ENCODE measurements at regions not wholly inside any gene's neighbourhood (a gene's known extent, or its start where the extent isn't known, plus 50 kb on each side); places are given as distances from the start of the nearest gene placed in this dataset.
"Not testable (repeated sequence)": the region's sequence is repeated elsewhere in the genome, so short reads cannot be mapped to it uniquely, and the experiment has no call there.

- not testable (repeated sequence) for TF ChIP-seq CTCF (optimal IDR thresholded peaks at IDR 0.05 in 1 of 3, IDR thresholded peaks at IDR 0.05 in 1 of 3, conservative IDR thresholded peaks at IDR 0.05 in 1 of 3; ENCODE audit: extremely low read depth in 1 of 3, insufficient read depth in 2 of 3, low read length in 3 of 3); EZH2 (IDR thresholded peaks at IDR 0.05; ENCODE audit: low read length)
Observed at GRCh38 chr10:63033616-63034185, 99.4 kb upstream of the NRBF2 start.

Data from keratinocyte (primary cell).